ENCODE measurements at regions not wholly inside any gene's neighbourhood (a gene's known extent, or its start where the extent isn't known, plus 50 kb on each side); places are given as distances from the start of the nearest gene placed in this dataset.
A peak's percentile ranks its signal among the peaks of the same experiment; 100 is the strongest.

GRCh38 chr16:22979038-22979437, 165.1 kb downstream of the HS3ST2 start:
- TF ChIP-seq ZFX (IDR thresholded peaks at IDR 0.05; ENCODE audit: borderline replicate concordance) (no peak), CTCF (IDR thresholded peaks at IDR 0.05) (no peak)
- no peak overlapping the region for H3K27ac ChIP-seq

GRCh38 chr16:22977294-22977697, 163.3 kb downstream of the HS3ST2 start:
- no peak for TF ChIP-seq ZFX (IDR thresholded peaks at IDR 0.05; ENCODE audit: borderline replicate concordance)
- TF ChIP-seq CTCF (IDR thresholded peaks at IDR 0.05) = peak; percentile 35; the same call in 1 of the 2 replicates
- H3K27ac ChIP-seq = no peak overlapping the region

GRCh38 chr16:22973522-22973921, 159.6 kb downstream of the HS3ST2 start:
- no peak overlapping the region for H3K27ac ChIP-seq
- TF ChIP-seq CTCF (IDR thresholded peaks at IDR 0.05) = no peak
- TF ChIP-seq ZFX (IDR thresholded peaks at IDR 0.05; ENCODE audit: borderline replicate concordance) = no peak

GRCh38 chr16:22971346-22971924, 157.5 kb downstream of the HS3ST2 start:
- no peak overlapping the region for H3K27ac ChIP-seq

GRCh38 chr16:22970209-22970865, 156.4 kb downstream of the HS3ST2 start:
- no peak for TF ChIP-seq ZFX (IDR thresholded peaks at IDR 0.05; ENCODE audit: borderline replicate concordance)
- TF ChIP-seq CTCF (IDR thresholded peaks at IDR 0.05) = no peak
- no peak overlapping the region for H3K27ac ChIP-seq

More at GRCh38 chr16:22971346-22971924, 157.5 kb downstream of the HS3ST2 start:
- TF ChIP-seq CTCF (IDR thresholded peaks at IDR 0.05) (no peak), ZFX (IDR thresholded peaks at IDR 0.05; ENCODE audit: borderline replicate concordance) (no peak)

- TF ChIP-seq ZFX (IDR thresholded peaks at IDR 0.05; ENCODE audit: borderline replicate concordance) (no peak), CTCF (IDR thresholded peaks at IDR 0.05) (no peak)
- H3K27ac ChIP-seq = no peak overlapping the region
Observed at GRCh38 chr16:22969567-22969966, 155.6 kb downstream of the HS3ST2 start.

- H3K27ac ChIP-seq = no peak overlapping the region
- TF ChIP-seq CTCF (IDR thresholded peaks at IDR 0.05) = no peak
- TF ChIP-seq ZFX (IDR thresholded peaks at IDR 0.05; ENCODE audit: borderline replicate concordance) = no peak
Observed at GRCh38 chr16:22968931-22969330, 155.0 kb downstream of the HS3ST2 start.
